SK-N-SH (cell line): ENCODE measurements at regions not wholly inside any gene's neighbourhood (a gene's known extent, or its start where the extent isn't known, plus 50 kb on each side); places are given as distances from the start of the nearest gene placed in this dataset.

Source experiments
- CTCF ChIA-PET: fragments of 300-600, 350-600 bp; formaldehyde crosslinking; extraction: SDS; loops from one replicate; lab custom pipeline; 2021; lab: Yijun Ruan, JAX
- POLR2A ChIA-PET: fragments of 350-600 bp; sonication (Branson Sonifier 250); formaldehyde crosslinking; extraction: SDS; loops from one replicate; lab custom pipeline; 2020; ENCODE audit warnings: antibody characterized with exemption, inconsistent platforms; lab: Yijun Ruan, JAX
- DNase-seq: peaks from one replicate; pipeline ENCODE4 v3.0.0; 2012
- H2AFZ ChIP-seq: fragments of 200-600 bp; sonication (generic); 2 replicates; pipeline ENCODE4 v1.8.1; 2016; ENCODE audit warnings: antibody characterized with exemption, mild to moderate bottlenecking, low read depth
- H3F3A ChIP-seq: fragments of 200-600 bp; sonication (generic); replicated peaks from 2 replicates; pipeline ENCODE3; 2016; ENCODE audit warnings: antibody characterized with exemption, mild to moderate bottlenecking; ENCODE audit not compliant: insufficient read depth
- H3K27ac ChIP-seq, 2 experiments: fragments of 200-500 bp in 1 of 2; fragments of 200-600 bp in 1 of 2; sonication (Bioruptor generic) in 1 of 2; sonication (generic), shearing (Covaris generic) in 1 of 2; 2 replicates each; pipeline versions ENCODE4 v1.5.1 to v1.6.1; 2014 to 2016; ENCODE audit warnings: low read depth in 2 of 2, inconsistent platforms in 1 of 2, low read length in 1 of 2, mild to moderate bottlenecking in 1 of 2, mixed read lengths in 1 of 2
- H3K27me3 ChIP-seq: fragments of 200-600 bp; sonication (generic), shearing (Covaris generic); 2 replicates; pipeline ENCODE4 v1.6.1; 2016; ENCODE audit warnings: mixed run types; ENCODE audit not compliant: insufficient read depth
- H3K36me3 ChIP-seq, 2 experiments: fragments of 200-500 bp in 1 of 2; fragments of 200-600 bp in 1 of 2; sonication (Bioruptor generic) in 1 of 2; sonication (generic) in 1 of 2; replicated peaks in 1 of 2; 2 replicates each; pipeline versions ENCODE3 to v1.5.1; 2014 to 2016; ENCODE audit warnings: low read length in 1 of 2, mild to moderate bottlenecking in 1 of 2; ENCODE audit not compliant: insufficient read depth in 2 of 2, control insufficient read depth in 1 of 2
- H3K4me1 ChIP-seq, 2 experiments: fragments of 200-500 bp in 1 of 2; fragments of 200-600 bp in 1 of 2; sonication (Bioruptor generic) in 1 of 2; sonication (generic), shearing (Covaris generic) in 1 of 2; 2 replicates each; pipeline versions ENCODE4 v1.5.1 to v1.6.1; 2014 to 2016; ENCODE audit warnings: low read depth in 1 of 2, low read length in 1 of 2, mixed run types in 1 of 2; ENCODE audit not compliant: insufficient read depth in 2 of 2, control insufficient read depth in 1 of 2
- H3K4me2 ChIP-seq: fragments of 200-600 bp; sonication (generic), shearing (Covaris generic); 2 replicates; pipeline ENCODE4 v1.6.1; 2017; ENCODE audit warnings: mixed run types
- H3K4me3 ChIP-seq, 2 experiments: fragments of 200-500 bp in 1 of 2; fragments of 200-600 bp in 1 of 2; sonication (Bioruptor generic) in 1 of 2; sonication (generic), shearing (Covaris generic) in 1 of 2; 2 replicates each; pipeline versions ENCODE4 v1.5.1 to v1.8.1; 2014 to 2016; ENCODE audit warnings: low read depth in 2 of 2, inconsistent platforms in 1 of 2, low read length in 1 of 2, mild to moderate bottlenecking in 1 of 2, mixed read lengths in 1 of 2, moderate library complexity in 1 of 2
- H3K79me2 ChIP-seq: fragments of 200-600 bp; sonication (generic); 2 replicates; pipeline ENCODE4 v1.8.1; 2017; ENCODE audit warnings: mild to moderate bottlenecking; ENCODE audit not compliant: insufficient read depth
- H3K9ac ChIP-seq: fragments of 200-600 bp; sonication (generic); 2 replicates; pipeline ENCODE4 v1.6.1; 2017; ENCODE audit warnings: mixed run types
- H3K9me2 ChIP-seq: fragments of 200-600 bp; sonication (generic); 2 replicates; pipeline ENCODE4 v1.6.1; 2017; ENCODE audit warnings: mixed run types
- H3K9me3 ChIP-seq: fragments of 200-600 bp; sonication (generic); 2 replicates; pipeline ENCODE4 v1.6.1; 2017; ENCODE audit warnings: mixed run types, mild to moderate bottlenecking, moderate library complexity
- H4K20me1 ChIP-seq: fragments of 200-600 bp; sonication (generic); 2 replicates; pipeline ENCODE4 v1.6.1; 2017; ENCODE audit warnings: mild to moderate bottlenecking, mixed run types; ENCODE audit not compliant: insufficient read depth
- CHD2 ChIP-seq: fragments of 150-350 bp; IDR thresholded peaks from 2 replicates; pipeline ENCODE4 v1.6.1; 2018; ENCODE audit warnings: low read length; ENCODE audit not compliant: partially characterized antibody
- ELF1 ChIP-seq: IDR thresholded peaks from 2 replicates; pipeline ENCODE4 v1.4.0; 2012
- EZH2phosphoT487 ChIP-seq: fragments of 200-600 bp; sonication (generic); IDR thresholded peaks from 2 replicates; pipeline ENCODE4 v1.6.1; 2017; ENCODE audit warnings: low read depth, mixed run types, mild to moderate bottlenecking, antibody characterized with exemption, moderate library complexity, borderline replicate concordance
- FOXJ3 ChIP-seq: sonication (generic); formaldehyde crosslinking; IDR thresholded peaks from 2 replicates; pipeline ENCODE4 v1.5.1; 2020; ENCODE audit warnings: mild to moderate bottlenecking, missing genetic modification reagents
- GATA2 ChIP-seq: sonication (generic); formaldehyde crosslinking; IDR thresholded peaks from 2 replicates; pipeline ENCODE4 v1.5.0; 2020; ENCODE audit warnings: mild to moderate bottlenecking, missing genetic modification reagents
- JUND ChIP-seq: IDR thresholded peaks from 2 replicates; pipeline ENCODE4 v1.4.0; 2012
- MEF2A ChIP-seq: IDR thresholded peaks from 2 replicates; pipeline ENCODE4 v1.4.0; 2012; ENCODE audit warnings: low read depth, borderline replicate concordance
- MXI1 ChIP-seq: IDR thresholded peaks from 2 replicates; pipeline ENCODE4 v1.6.1; 2012; ENCODE audit warnings: mild to moderate bottlenecking, low read depth, low read length, improper control_type of control experiment
- NFIC ChIP-seq: IDR thresholded peaks from 2 replicates; pipeline ENCODE4 v1.4.0; 2012; ENCODE audit warnings: borderline replicate concordance
- NRF1 ChIP-seq: IDR thresholded peaks from 2 replicates; pipeline ENCODE4 v1.6.1; 2012; ENCODE audit warnings: low read depth, mild to moderate bottlenecking, low read length
- RAD21 ChIP-seq: IDR thresholded peaks from 2 replicates; pipeline ENCODE4 v1.6.1; 2012; ENCODE audit warnings: mild to moderate bottlenecking, low read length
- RFX5 ChIP-seq: IDR thresholded peaks from 2 replicates; pipeline ENCODE4 v1.6.1; 2012; ENCODE audit warnings: mild to moderate bottlenecking, improper control_type of control experiment, low read length
- RXRA ChIP-seq: IDR thresholded peaks from 2 replicates; pipeline ENCODE4 v1.4.0; 2012; ENCODE audit warnings: low read depth, mild to moderate bottlenecking, borderline replicate concordance
- SIN3A ChIP-seq: IDR thresholded peaks from 2 replicates; pipeline ENCODE4 v1.6.1; 2012; ENCODE audit warnings: low read depth, mild to moderate bottlenecking, low read length, moderate library complexity, borderline replicate concordance
- TAF1 ChIP-seq: IDR thresholded peaks from 2 replicates; pipeline ENCODE4 v1.6.1; 2012; ENCODE audit warnings: low read depth, mild to moderate bottlenecking, low read length, moderate library complexity, borderline replicate concordance
- TCF12 ChIP-seq: IDR thresholded peaks from 2 replicates; pipeline ENCODE4 v1.4.0; 2012
- TEAD4 ChIP-seq: IDR thresholded peaks from 2 replicates; pipeline ENCODE4 v1.4.0; 2012; ENCODE audit warnings: mild to moderate bottlenecking, borderline replicate concordance; ENCODE audit not compliant: insufficient read depth
- WGBS: methylation state at CpG from one replicate; pipeline ENCODE4 v1.1.6; 2017; ENCODE audit warnings: low lambda C conversion rate; 5-methylcytosine and 5-hydroxymethylcytosine counted together
- TF ChIP-seq, protein P1 (sequence below): fragments of 200-600 bp; sonication (generic); IDR thresholded peaks from 2 replicates; pipeline ENCODE4 v1.6.1; 2017; ENCODE audit warnings: antibody characterized with exemption, mild to moderate bottlenecking, moderate library complexity
- TF ChIP-seq, protein P2 (sequence below): IDR thresholded peaks from 2 replicates; pipeline ENCODE4; 2012
- TF ChIP-seq, protein P3 (sequence below): IDR thresholded peaks from 2 replicates; pipeline ENCODE4 v1.6.1; 2012; ENCODE audit warnings: mild to moderate bottlenecking, low read depth, low read length, moderate library complexity

GRCh38 chr7:153188161-153188560 lies 428.6 kb downstream of the ACTR3B start (continued):
- TF ChIP-seq TEAD4, result no peak
- no peak for TF ChIP-seq RFX5
- TF ChIP-seq, all 33 proteins: peak for 0

GRCh38 chr7:153188630-153189029 lies 429.1 kb downstream of the ACTR3B start:
- Histone ChIP-seq H2AFZ (no peak overlapping the region), H3K9ac (no peak overlapping the region), H3K36me3 (no peaks in the 10 kb centered on the region), H3K4me2 (no peak overlapping the region), H3K79me2 (no peaks in the 10 kb centered on the region), H3K4me1 (no peaks in the 10 kb centered on the region), H3F3A (no peaks in the 10 kb centered on the region)
- CTCF ChIA-PET, result interaction anchor here (1.5 kb wide), 1 partner anchor 75 kb away, joined by 3 read pairs; no protein-coding TSS in a partner anchor
- no peak for TF ChIP-seq NFIC
- no peak for TF ChIP-seq NRF1
- no peak for TF ChIP-seq TCF12
- TF ChIP-seq RXRA, result no peak
- TF ChIP-seq RFX5, result no peak
- TF ChIP-seq EZH2phosphoT487, result no peak
- TF ChIP-seq, protein P1, sequence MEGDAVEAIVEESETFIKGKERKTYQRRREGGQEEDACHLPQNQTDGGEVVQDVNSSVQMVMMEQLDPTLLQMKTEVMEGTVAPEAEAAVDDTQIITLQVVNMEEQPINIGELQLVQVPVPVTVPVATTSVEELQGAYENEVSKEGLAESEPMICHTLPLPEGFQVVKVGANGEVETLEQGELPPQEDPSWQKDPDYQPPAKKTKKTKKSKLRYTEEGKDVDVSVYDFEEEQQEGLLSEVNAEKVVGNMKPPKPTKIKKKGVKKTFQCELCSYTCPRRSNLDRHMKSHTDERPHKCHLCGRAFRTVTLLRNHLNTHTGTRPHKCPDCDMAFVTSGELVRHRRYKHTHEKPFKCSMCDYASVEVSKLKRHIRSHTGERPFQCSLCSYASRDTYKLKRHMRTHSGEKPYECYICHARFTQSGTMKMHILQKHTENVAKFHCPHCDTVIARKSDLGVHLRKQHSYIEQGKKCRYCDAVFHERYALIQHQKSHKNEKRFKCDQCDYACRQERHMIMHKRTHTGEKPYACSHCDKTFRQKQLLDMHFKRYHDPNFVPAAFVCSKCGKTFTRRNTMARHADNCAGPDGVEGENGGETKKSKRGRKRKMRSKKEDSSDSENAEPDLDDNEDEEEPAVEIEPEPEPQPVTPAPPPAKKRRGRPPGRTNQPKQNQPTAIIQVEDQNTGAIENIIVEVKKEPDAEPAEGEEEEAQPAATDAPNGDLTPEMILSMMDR, result no peak
- TF ChIP-seq MXI1, result no peak
- no peak for TF ChIP-seq JUND
- TF ChIP-seq CHD2, result no peak
- TF ChIP-seq FOXJ3 (CRISPR knock-in tag), result no peak
- no peak for TF ChIP-seq GATA2
- no peak for TF ChIP-seq ELF1
- TF ChIP-seq, protein P2, sequence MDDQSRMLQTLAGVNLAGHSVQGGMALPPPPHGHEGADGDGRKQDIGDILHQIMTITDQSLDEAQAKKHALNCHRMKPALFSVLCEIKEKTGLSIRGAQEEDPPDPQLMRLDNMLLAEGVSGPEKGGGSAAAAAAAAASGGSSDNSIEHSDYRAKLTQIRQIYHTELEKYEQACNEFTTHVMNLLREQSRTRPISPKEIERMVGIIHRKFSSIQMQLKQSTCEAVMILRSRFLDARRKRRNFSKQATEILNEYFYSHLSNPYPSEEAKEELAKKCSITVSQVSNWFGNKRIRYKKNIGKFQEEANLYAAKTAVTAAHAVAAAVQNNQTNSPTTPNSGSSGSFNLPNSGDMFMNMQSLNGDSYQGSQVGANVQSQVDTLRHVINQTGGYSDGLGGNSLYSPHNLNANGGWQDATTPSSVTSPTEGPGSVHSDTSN, result no peak
- TF ChIP-seq MEF2A, result no peak
- TF ChIP-seq RAD21, result no peak
- no peak for TF ChIP-seq TAF1
- TF ChIP-seq, protein P3, sequence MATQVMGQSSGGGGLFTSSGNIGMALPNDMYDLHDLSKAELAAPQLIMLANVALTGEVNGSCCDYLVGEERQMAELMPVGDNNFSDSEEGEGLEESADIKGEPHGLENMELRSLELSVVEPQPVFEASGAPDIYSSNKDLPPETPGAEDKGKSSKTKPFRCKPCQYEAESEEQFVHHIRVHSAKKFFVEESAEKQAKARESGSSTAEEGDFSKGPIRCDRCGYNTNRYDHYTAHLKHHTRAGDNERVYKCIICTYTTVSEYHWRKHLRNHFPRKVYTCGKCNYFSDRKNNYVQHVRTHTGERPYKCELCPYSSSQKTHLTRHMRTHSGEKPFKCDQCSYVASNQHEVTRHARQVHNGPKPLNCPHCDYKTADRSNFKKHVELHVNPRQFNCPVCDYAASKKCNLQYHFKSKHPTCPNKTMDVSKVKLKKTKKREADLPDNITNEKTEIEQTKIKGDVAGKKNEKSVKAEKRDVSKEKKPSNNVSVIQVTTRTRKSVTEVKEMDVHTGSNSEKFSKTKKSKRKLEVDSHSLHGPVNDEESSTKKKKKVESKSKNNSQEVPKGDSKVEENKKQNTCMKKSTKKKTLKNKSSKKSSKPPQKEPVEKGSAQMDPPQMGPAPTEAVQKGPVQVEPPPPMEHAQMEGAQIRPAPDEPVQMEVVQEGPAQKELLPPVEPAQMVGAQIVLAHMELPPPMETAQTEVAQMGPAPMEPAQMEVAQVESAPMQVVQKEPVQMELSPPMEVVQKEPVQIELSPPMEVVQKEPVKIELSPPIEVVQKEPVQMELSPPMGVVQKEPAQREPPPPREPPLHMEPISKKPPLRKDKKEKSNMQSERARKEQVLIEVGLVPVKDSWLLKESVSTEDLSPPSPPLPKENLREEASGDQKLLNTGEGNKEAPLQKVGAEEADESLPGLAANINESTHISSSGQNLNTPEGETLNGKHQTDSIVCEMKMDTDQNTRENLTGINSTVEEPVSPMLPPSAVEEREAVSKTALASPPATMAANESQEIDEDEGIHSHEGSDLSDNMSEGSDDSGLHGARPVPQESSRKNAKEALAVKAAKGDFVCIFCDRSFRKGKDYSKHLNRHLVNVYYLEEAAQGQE, result no peak
- no peak for TF ChIP-seq SIN3A
- TF ChIP-seq, all 33 proteins: peak for 0
- 3% methylated on average over 3 of the region's 3 CpGs for WGBS
- H3K27ac ChIP-seq, result no peak overlapping the region
- no peaks in the 10 kb centered on the region for H3K9me2 ChIP-seq
- no peak for DNase-seq
- no peaks in the 10 kb centered on the region for H3K9me3 ChIP-seq
- H4K20me1 ChIP-seq, result no peaks in the 10 kb centered on the region
- no peak overlapping the region for H3K4me3 ChIP-seq
- POLR2A ChIA-PET, result no interaction called here
- H3K27me3 ChIP-seq, result no peaks in the 10 kb centered on the region
